A549 (cell line): ENCODE measurements at regions not wholly inside any gene's neighbourhood (a gene's known extent, or its start where the extent isn't known, plus 50 kb on each side); places are given as distances from the start of the nearest gene placed in this dataset.

Source experiments
- ATAC-seq, 2 experiments: fragments of 200-7000 bp in 1 of 2; fragments of >200 bp in 1 of 2; cut with Nextera tagmentation in 1 of 2; cut with Tn5 transposase in 1 of 2; 3 replicates each; pipeline versions ENCODE4 v1.8.0 to v1.9.1; 2018 to 2020; ENCODE audit warnings: mild to moderate bottlenecking in 1 of 2, moderate library complexity in 1 of 2
- CTCF ChIA-PET: fragments of 300-600 bp; sonication (Branson Sonifier 250); formaldehyde crosslinking; extraction: SDS; loops from one replicate; lab custom pipeline; 2021; ENCODE audit warnings: antibody characterized with exemption, inconsistent platforms; lab: Yijun Ruan, JAX
- POLR2A ChIA-PET: fragments of 350-600 bp; formaldehyde crosslinking; extraction: SDS; loops from one replicate; lab custom pipeline; 2021; ENCODE audit warnings: antibody characterized with exemption, inconsistent platforms; lab: Yijun Ruan, JAX
- DNase-seq, 2 experiments: peaks; one replicate each; pipeline versions ENCODE4 v3.0.0 to v3.0.0-alpha.2; 2011 to 2016; ENCODE audit warnings: low read depth in 1 of 2, low spot score in 1 of 2
- FAIRE-seq: peaks from 2 replicates; lab custom pipeline; 2011; peaks lifted over from hg19 to GRCh38; lab: Jason Lieb, UNC
- H3K27ac ChIP-seq, 2 experiments: fragments of >200 bp; sonication (Bioruptor Twin); formaldehyde crosslinking; 3 replicates each; pipeline ENCODE4 v1.5.1; 2016 to 2017
- H3K4me1 ChIP-seq: fragments of >200 bp; sonication (Bioruptor Twin); formaldehyde crosslinking; 3 replicates; pipeline ENCODE4 v1.6.1; 2016
- H3K4me2 ChIP-seq: fragments of >200 bp; sonication (Bioruptor Twin); formaldehyde crosslinking; 3 replicates; pipeline ENCODE4 v1.6.1; 2016
- H3K4me3 ChIP-seq: fragments of >200 bp; sonication (Bioruptor Twin); formaldehyde crosslinking; 3 replicates; pipeline ENCODE4 v1.5.1; 2016
- H3K9me3 ChIP-seq: fragments of >200 bp; sonication (Bioruptor Twin); formaldehyde crosslinking; 3 replicates; pipeline ENCODE4 v1.6.1; 2016
- ATOH8 ChIP-seq: fragments of 250-450 bp; sonication (Bioruptor Pico); IDR thresholded peaks from 2 replicates; pipeline ENCODE4 v1.5.0; 2020; ENCODE audit warnings: low read depth, mild to moderate bottlenecking, moderate library complexity
- BCL3 ChIP-seq: fragments of >200 bp; sonication (Bioruptor Twin); formaldehyde crosslinking; IDR thresholded peaks from 3 replicates; pipeline ENCODE4 v1.6.1; 2016
- BHLHE40 ChIP-seq: IDR thresholded peaks from 2 replicates; pipeline ENCODE4 v1.6.1; 2012; ENCODE audit warnings: low read depth, low read length, inconsistent platforms
- CBX8 ChIP-seq: fragments of 200-600 bp; sonication (generic); IDR thresholded peaks from 2 replicates; pipeline ENCODE4 v1.6.1; 2016
- CEBPB ChIP-seq, 2 experiments: fragments of >200 bp in 1 of 2; sonication (Bioruptor Twin) in 1 of 2; formaldehyde crosslinking in 1 of 2; IDR thresholded peaks; 2 replicates each; pipeline ENCODE4 v1.6.1; 2012 to 2016
- CTCF ChIP-seq: fragments of >200 bp; sonication (Bioruptor Twin); formaldehyde crosslinking; IDR thresholded peaks from 3 replicates; pipeline ENCODE4 v1.5.1; 2016
- ESRRA ChIP-seq: fragments of 150-350 bp; IDR thresholded peaks from 2 replicates; pipeline ENCODE4 v1.6.1; 2014; ENCODE audit warnings: mild to moderate bottlenecking, low read length, borderline replicate concordance
- FOSB ChIP-seq: fragments of 250-450 bp; sonication (Bioruptor Pico); IDR thresholded peaks from 2 replicates; pipeline ENCODE4 v1.5.0; 2020; ENCODE audit warnings: mild to moderate bottlenecking, moderate library complexity
- FOSL2 ChIP-seq, 2 experiments: fragments of 450-650 bp in 1 of 2; fragments of >200 bp in 1 of 2; sonication (Bioruptor Twin) in 1 of 2; formaldehyde crosslinking; IDR thresholded peaks; 2 replicates each; pipeline versions ENCODE4 v1.5.0 to v1.6.1; 2016 to 2020; ENCODE audit warnings: mild to moderate bottlenecking in 1 of 2, moderate library complexity in 1 of 2
- GATA3 ChIP-seq: IDR thresholded peaks from 2 replicates; pipeline ENCODE4 v1.6.1; 2012; ENCODE audit warnings: borderline replicate concordance
- HES2 ChIP-seq: fragments of >200 bp; sonication (Bioruptor Twin); formaldehyde crosslinking; IDR thresholded peaks from 2 replicates; pipeline ENCODE4 v1.6.1; 2016
- HEYL ChIP-seq: fragments of 250-450 bp; sonication (Bioruptor Pico); IDR thresholded peaks from 2 replicates; pipeline ENCODE4 v1.8.0; 2021; ENCODE audit warnings: mild to moderate bottlenecking, moderate library complexity
- HOXB13 ChIP-seq: fragments of 250-450 bp; sonication (Bioruptor Pico); IDR thresholded peaks from 2 replicates; pipeline ENCODE4 v1.5.0; 2020; ENCODE audit warnings: low read depth, mild to moderate bottlenecking, moderate library complexity
- JUN ChIP-seq, 2 experiments: fragments of >200 bp; sonication (Bioruptor Twin); formaldehyde crosslinking; IDR thresholded peaks; 2 replicates in 1 of 2; 3 replicates in 1 of 2; pipeline ENCODE4 v1.6.1; 2016 to 2017
- JUNB ChIP-seq: fragments of >200 bp; sonication (Bioruptor Twin); formaldehyde crosslinking; IDR thresholded peaks from 2 replicates; pipeline ENCODE4 v1.6.1; 2016
- KDM5A ChIP-seq: fragments of 200-600 bp; sonication (generic); IDR thresholded peaks from 2 replicates; pipeline ENCODE4 v1.6.1; 2016; ENCODE audit warnings: antibody characterized with exemption, mild to moderate bottlenecking
- MAFK ChIP-seq: fragments of 450-650 bp; IDR thresholded peaks from 2 replicates; pipeline ENCODE4 v1.6.1; 2014; ENCODE audit not compliant: partially characterized antibody
- MYC ChIP-seq: IDR thresholded peaks from 2 replicates; pipeline ENCODE4 v1.6.1; 2012; ENCODE audit warnings: mild to moderate bottlenecking, inconsistent platforms, low read length, improper control_type of control experiment, borderline replicate concordance
- NPAS2 ChIP-seq: fragments of 250-450 bp; sonication (Bioruptor Pico); IDR thresholded peaks from 2 replicates; pipeline ENCODE4 v1.8.0; 2022; ENCODE audit warnings: mild to moderate bottlenecking, moderate library complexity, borderline replicate concordance
- PHF8 ChIP-seq: fragments of 200-600 bp; sonication (generic); IDR thresholded peaks from 2 replicates; pipeline ENCODE4 v1.6.1; 2016; ENCODE audit warnings: low read depth, mild to moderate bottlenecking, antibody characterized with exemption, moderate library complexity, borderline replicate concordance
- POLR2A ChIP-seq: IDR thresholded peaks from 2 replicates; pipeline ENCODE4 v1.6.1; 2012; ENCODE audit warnings: mild to moderate bottlenecking, low read length
- POLR2AphosphoS2 ChIP-seq: conservative IDR thresholded peaks from 2 replicates; pipeline ENCODE4 v1.6.1; 2012; ENCODE audit warnings: low read length, improper control_type of control experiment, inconsistent platforms
- RAD21 ChIP-seq, 2 experiments: fragments of >200 bp in 1 of 2; sonication (Bioruptor Twin) in 1 of 2; formaldehyde crosslinking in 1 of 2; IDR thresholded peaks in 1 of 2; conservative IDR thresholded peaks in 1 of 2; 2 replicates in 1 of 2; 3 replicates in 1 of 2; pipeline ENCODE4 v1.6.1; 2012 to 2018; ENCODE audit warnings: inconsistent platforms in 1 of 2
- RARB ChIP-seq: fragments of 250-450 bp; sonication (Bioruptor Pico); IDR thresholded peaks from 2 replicates; pipeline ENCODE4 v1.8.0; 2021; ENCODE audit warnings: mild to moderate bottlenecking, moderate library complexity
- RFX5 ChIP-seq: fragments of 450-650 bp; IDR thresholded peaks from 2 replicates; pipeline ENCODE4 v1.7.1; 2014; ENCODE audit warnings: antibody characterized with exemption, mild to moderate bottlenecking, moderate library complexity
- RNF2 ChIP-seq: fragments of 200-600 bp; sonication (generic); IDR thresholded peaks from 2 replicates; pipeline ENCODE4 v1.6.1; 2016; ENCODE audit warnings: low read depth, mild to moderate bottlenecking, antibody characterized with exemption, moderate library complexity, borderline replicate concordance
- SMC3 ChIP-seq: fragments of >200 bp; sonication (Bioruptor Twin); formaldehyde crosslinking; IDR thresholded peaks from 3 replicates; pipeline ENCODE4 v1.6.1; 2018; ENCODE audit warnings: inconsistent platforms
- TFCP2L1 ChIP-seq: fragments of 250-450 bp; sonication (Bioruptor Pico); IDR thresholded peaks from 2 replicates; pipeline ENCODE4 v1.5.0; 2021; ENCODE audit warnings: mild to moderate bottlenecking
- TP53 ChIP-seq: fragments of 250-450 bp; sonication (Bioruptor Pico); IDR thresholded peaks from 2 replicates; pipeline ENCODE4 v1.5.0; 2021; ENCODE audit warnings: mild to moderate bottlenecking, moderate library complexity
- USF2 ChIP-seq: fragments of 450-650 bp; IDR thresholded peaks from 2 replicates; pipeline ENCODE4 v1.6.1; 2014; ENCODE audit warnings: antibody characterized with exemption
- ZFP36 ChIP-seq: fragments of 450-650 bp; IDR thresholded peaks from 2 replicates; pipeline ENCODE4 v1.6.1; 2014; ENCODE audit warnings: borderline replicate concordance; ENCODE audit not compliant: partially characterized antibody
- ZNF302 ChIP-seq: fragments of 250-450 bp; sonication (Bioruptor Pico); IDR thresholded peaks from 2 replicates; pipeline ENCODE4 v1.9.0; 2021; ENCODE audit warnings: inconsistent platforms, mild to moderate bottlenecking, moderate library complexity
- WGBS: methylation state at CpG from one replicate; pipeline ENCODE4 v1.1.6; 2017; ENCODE audit errors: missing lambda C conversion rate; 5-methylcytosine and 5-hydroxymethylcytosine counted together

GRCh38 chr2:56099963-56100362, 83.8 kb upstream of the CCDC85A start (continued):
- no peak for TF ChIP-seq ATOH8 (CRISPR knock-in tag)
- no peak for TF ChIP-seq POLR2A

- WGBS = 80% methylated on average over 1 of the region's 1 CpG
- ATAC-seq (no peak), DNase-seq (no peak), FAIRE-seq (no peak)
- Histone ChIP-seq H3K9me3 (no peaks in the 10 kb centered on the region), H3K4me1 (no peaks in the 10 kb centered on the region), H3K27ac (no peak overlapping the region), H3K4me3 (no peak overlapping the region), H3K4me2 (no peak overlapping the region)
- POLR2A ChIA-PET = no interaction called here
- CTCF ChIA-PET = interaction anchor here (0.6 to 1.5 kb wide), 3 partner anchors 12 to 383 kb away, joined by 3 to 4 read pairs (median 3); no protein-coding TSS in a partner anchor
- no peak for TF ChIP-seq KDM5A
- TF ChIP-seq JUN (IDR thresholded peaks at IDR 0.05) = no peak
- TF ChIP-seq PHF8 = no peak
- no peak for TF ChIP-seq GATA3
- no peak for TF ChIP-seq ZNF302 (CRISPR knock-in tag)
- TF ChIP-seq BHLHE40 = no peak
- no peak for TF ChIP-seq USF2
- no peak for TF ChIP-seq SMC3
- TF ChIP-seq ZFP36 = no peak
- TF ChIP-seq FOSB (CRISPR knock-in tag) = no peak
- TF ChIP-seq NPAS2 (CRISPR knock-in tag) = no peak
- no peak for TF ChIP-seq RARB (CRISPR knock-in tag)
- TF ChIP-seq JUNB = no peak
Observed at GRCh38 chr2:56100791-56101312, 82.9 kb upstream of the CCDC85A start.

- Histone ChIP-seq H3K9me3 (no peaks in the 10 kb centered on the region), H3K4me1 (no peaks in the 10 kb centered on the region), H3K4me2 (no peak overlapping the region), H3K4me3 (no peak overlapping the region), H3K27ac (no peak overlapping the region)
- ATAC-seq (no peak), DNase-seq (no peak), FAIRE-seq (no peak)
- ChIA-PET POLR2A (no interaction called here), CTCF (interaction anchor here (0.8 to 1.5 kb wide), 3 partner anchors 13 to 41 kb away, joined by 3 to 4 read pairs (median 3); no protein-coding TSS in a partner anchor)
- WGBS = 5% methylated on average over 1 of the region's 1 CpG
- TF ChIP-seq CBX8 (no peak), HOXB13 (CRISPR knock-in tag) (no peak), POLR2AphosphoS2 (no peak), RNF2 (no peak), RAD21 (conservative IDR thresholded peaks at IDR 0.05 in 1 of 2, IDR thresholded peaks at IDR 0.05 in 1 of 2) (no peak), MYC (no peak), CEBPB (IDR thresholded peaks at IDR 0.05) (no peak), MAFK (no peak), HES2 (no peak), FOSL2 (IDR thresholded peaks at IDR 0.05) (no peak), FOSL2 (CRISPR knock-in tag; IDR thresholded peaks at IDR 0.05) (no peak), HEYL (no peak), CTCF (no peak), TFCP2L1 (CRISPR knock-in tag) (no peak), PHF8 (no peak), POLR2A (no peak), BCL3 (no peak), RFX5 (no peak), TP53 (CRISPR knock-in tag) (no peak), ESRRA (no peak)
- TF ChIP-seq, all 56 proteins: peak for 0
Observed at GRCh38 chr2:56102098-56102497, 81.7 kb upstream of the CCDC85A start.
